MCF 10A (cell line): ENCODE measurements at regions not wholly inside any gene's neighbourhood (a gene's known extent, or its start where the extent isn't known, plus 50 kb on each side); places are given as distances from the start of the nearest gene placed in this dataset.

Source experiments
- BruUV-seq: library from RNA; stranded (reverse); fragments of 400-500 nt; replicated peaks from 2 replicates; lab custom pipeline; 2021; lab: Mats Ljungman, UMichigan
- CTCF ChIA-PET: fragments of 300-600 bp; sonication (Branson Sonifier 250); formaldehyde crosslinking; extraction: SDS; loops from one replicate; lab custom pipeline; 2021; ENCODE audit warnings: antibody characterized with exemption, inconsistent platforms; lab: Yijun Ruan, JAX
- POLR2A ChIA-PET: fragments of 300-600, 350-650 bp; sonication (Branson Sonifier 250); formaldehyde crosslinking; extraction: SDS; loops from one replicate; lab custom pipeline; 2020; ENCODE audit warnings: antibody characterized with exemption, inconsistent platforms; lab: Yijun Ruan, JAX
- DNase-seq: peaks from one replicate; pipeline ENCODE4 v3.0.0-alpha.2; 2018; ENCODE audit not compliant: unreplicated experiment
- H3K27ac Mint-ChIP-seq: one replicate; pipeline ENCODE4 v1.8.0; 2022; ENCODE audit warnings: mild to moderate bottlenecking, low read depth, mixed read lengths; ENCODE audit not compliant: unreplicated experiment
- H3K27me3 Mint-ChIP-seq: one replicate; pipeline ENCODE4 v1.8.0; 2022; ENCODE audit warnings: mixed read lengths; ENCODE audit not compliant: insufficient read depth, unreplicated experiment
- H3K36me3 Mint-ChIP-seq: one replicate; pipeline ENCODE4 v1.8.0; 2022; ENCODE audit warnings: mild to moderate bottlenecking, moderate library complexity, mixed read lengths; ENCODE audit not compliant: insufficient read depth, unreplicated experiment
- H3K4me1 Mint-ChIP-seq: one replicate; pipeline ENCODE4 v1.8.0; 2022; ENCODE audit warnings: mixed read lengths; ENCODE audit not compliant: insufficient read depth, unreplicated experiment
- H3K4me3 Mint-ChIP-seq: one replicate; pipeline ENCODE4 v1.8.0; 2022; ENCODE audit warnings: mild to moderate bottlenecking, moderate library complexity, mixed read lengths; ENCODE audit not compliant: unreplicated experiment
- H3K9me3 Mint-ChIP-seq: one replicate; pipeline ENCODE4 v1.8.0; 2022; ENCODE audit warnings: mixed read lengths; ENCODE audit not compliant: unreplicated experiment
- intact Hi-C: fragments of 100-400 bp; cut with micrococcal nuclease; formaldehyde crosslinking; loops from 2 replicates; pipeline ENCODE4 v1.14.1; 2022
- TF ChIP-seq, protein P1 (sequence below): fragments of 200-600 bp; IDR thresholded peaks from one replicate; pipeline ENCODE4 v1.8.0; 2022; ENCODE audit warnings: antibody characterized with exemption, mild to moderate bottlenecking; ENCODE audit not compliant: unreplicated experiment

DNA sequence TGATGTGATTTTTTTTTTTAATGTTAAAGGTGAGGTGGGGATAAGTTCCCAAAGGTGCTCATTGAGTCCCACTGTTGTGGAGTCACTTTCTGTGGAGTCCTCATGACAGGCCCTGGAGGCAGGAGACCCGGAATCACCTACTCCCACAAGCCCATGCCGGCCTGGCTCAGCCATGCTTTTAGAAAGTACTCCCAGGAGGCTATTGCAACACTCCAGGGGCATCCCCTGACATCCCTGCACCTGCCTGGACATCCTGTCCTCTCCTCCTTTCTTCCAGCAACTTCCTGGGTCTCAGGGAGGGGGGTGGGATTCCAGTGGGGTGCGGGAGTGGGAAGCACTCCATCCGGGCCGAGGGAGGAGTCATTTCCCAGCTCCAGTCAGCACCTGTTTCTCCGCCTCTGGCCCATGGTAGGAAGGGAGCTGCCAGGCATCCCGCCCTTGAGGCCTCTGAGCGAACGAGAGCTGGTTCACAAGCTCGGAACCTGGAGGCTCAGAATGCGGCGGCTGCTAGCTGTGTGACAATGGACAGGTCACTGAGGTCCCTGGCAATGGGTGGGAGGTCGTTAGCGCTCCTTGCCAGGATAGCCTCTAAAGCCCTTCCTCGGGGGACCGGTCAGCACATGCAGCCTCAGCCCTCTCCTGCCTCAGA, 163.9 kb upstream of the ID2 start:
- no peaks in the 10 kb centered on the region for H3K4me1 Mint-ChIP-seq
- CTCF ChIA-PET = no interaction called here

DNA sequence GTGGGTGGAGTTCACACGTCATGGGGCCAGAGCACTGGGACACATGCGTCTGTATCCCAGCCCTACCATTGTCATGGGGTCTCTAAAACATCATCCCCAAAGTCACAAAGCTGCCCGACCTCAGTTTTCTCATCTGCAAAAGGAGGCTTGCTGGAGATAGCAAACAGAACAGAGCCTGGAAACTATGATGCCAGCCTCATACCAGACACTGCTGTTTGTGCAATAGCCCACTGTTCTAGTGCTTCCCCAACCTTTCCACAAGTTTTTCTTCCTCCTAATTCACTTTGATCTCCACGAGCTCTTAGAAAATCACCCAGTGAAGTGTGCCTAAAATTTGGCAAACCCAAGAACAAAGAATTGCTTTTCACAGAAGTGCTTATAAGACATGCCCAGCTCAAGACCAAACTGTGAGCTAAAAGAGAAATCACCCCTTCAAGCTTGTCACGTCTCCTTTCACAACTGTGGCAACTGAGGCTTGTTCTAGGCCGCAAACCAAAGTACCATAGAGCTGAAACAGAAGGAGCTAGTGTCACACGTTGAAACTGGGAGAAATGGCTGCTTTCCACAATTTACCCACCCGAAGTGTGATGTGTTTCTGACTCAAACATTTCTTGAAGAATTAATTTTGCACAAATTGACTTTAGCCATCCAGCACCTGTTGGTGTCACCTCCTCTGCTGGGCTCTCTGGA, 162.7 kb upstream of the ID2 start:
- no TSS peak for BruUV-seq
- POLR2A ChIA-PET = interaction anchor here (0.7 kb wide), 1 partner anchor 814 kb away, joined by 3 read pairs; no protein-coding TSS in a partner anchor
- Mint-ChIP-seq H3K27me3 (no peaks in the 10 kb centered on the region), H3K9me3 (peaks cover 24% of the 10 kb centered on the region), H3K4me3 (no peak overlapping the region), H3K4me1 (no peaks in the 10 kb centered on the region), H3K27ac (no peak overlapping the region), H3K36me3 (no peaks in the 10 kb centered on the region)
- TF ChIP-seq, protein P1, sequence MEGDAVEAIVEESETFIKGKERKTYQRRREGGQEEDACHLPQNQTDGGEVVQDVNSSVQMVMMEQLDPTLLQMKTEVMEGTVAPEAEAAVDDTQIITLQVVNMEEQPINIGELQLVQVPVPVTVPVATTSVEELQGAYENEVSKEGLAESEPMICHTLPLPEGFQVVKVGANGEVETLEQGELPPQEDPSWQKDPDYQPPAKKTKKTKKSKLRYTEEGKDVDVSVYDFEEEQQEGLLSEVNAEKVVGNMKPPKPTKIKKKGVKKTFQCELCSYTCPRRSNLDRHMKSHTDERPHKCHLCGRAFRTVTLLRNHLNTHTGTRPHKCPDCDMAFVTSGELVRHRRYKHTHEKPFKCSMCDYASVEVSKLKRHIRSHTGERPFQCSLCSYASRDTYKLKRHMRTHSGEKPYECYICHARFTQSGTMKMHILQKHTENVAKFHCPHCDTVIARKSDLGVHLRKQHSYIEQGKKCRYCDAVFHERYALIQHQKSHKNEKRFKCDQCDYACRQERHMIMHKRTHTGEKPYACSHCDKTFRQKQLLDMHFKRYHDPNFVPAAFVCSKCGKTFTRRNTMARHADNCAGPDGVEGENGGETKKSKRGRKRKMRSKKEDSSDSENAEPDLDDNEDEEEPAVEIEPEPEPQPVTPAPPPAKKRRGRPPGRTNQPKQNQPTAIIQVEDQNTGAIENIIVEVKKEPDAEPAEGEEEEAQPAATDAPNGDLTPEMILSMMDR = no peak
- CTCF ChIA-PET = interaction anchor here (1.2 kb wide), 1 partner anchor 10 kb away, joined by 4 read pairs; no protein-coding TSS in a partner anchor
- intact Hi-C loops = no loop called here
- no peak for DNase-seq

More for the DNA sequence above, 163.9 kb upstream of the ID2 start:
- intact Hi-C loops = no loop called here
- TF ChIP-seq, protein P1 = no peak
- peak; percentile 34 for DNase-seq
- BruUV-seq = no TSS peak
- peaks cover 26% of the 10 kb centered on the region for H3K9me3 Mint-ChIP-seq
- H3K36me3 Mint-ChIP-seq = no peaks in the 10 kb centered on the region
- no peaks in the 10 kb centered on the region for H3K27me3 Mint-ChIP-seq
- no peak overlapping the region for H3K27ac Mint-ChIP-seq
- no peak overlapping the region for H3K4me3 Mint-ChIP-seq
- POLR2A ChIA-PET = no interaction called here

DNA sequence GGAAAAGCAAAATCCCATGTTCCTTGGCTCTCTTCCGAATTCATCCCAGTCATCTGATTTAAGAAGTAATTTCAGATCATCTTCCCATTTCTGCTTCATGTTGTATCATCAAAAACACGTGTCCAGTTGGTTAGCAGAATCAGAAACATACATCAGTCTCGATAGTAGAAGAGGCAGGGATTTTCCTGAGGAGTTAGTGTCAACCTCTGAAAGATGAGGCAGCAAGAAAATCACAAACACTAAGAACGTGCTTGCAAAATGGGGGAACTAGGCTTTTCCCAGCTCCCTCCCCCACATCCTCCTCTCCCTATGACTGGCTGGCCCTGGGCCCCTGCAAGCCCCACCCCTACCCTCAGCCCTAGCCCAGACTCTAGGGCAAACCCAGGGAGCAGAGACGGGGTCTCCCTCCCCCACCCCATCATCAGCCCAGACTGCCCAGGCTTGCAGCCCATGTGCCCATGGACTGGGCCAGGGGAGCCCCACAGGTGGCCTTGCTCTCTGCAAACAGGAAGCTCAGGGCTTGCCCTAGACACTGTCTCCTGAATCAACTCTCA, 161.0 kb upstream of the ID2 start:
- DNase-seq = no peak
- no TSS peak for BruUV-seq
- no peak overlapping the region for H3K4me3 Mint-ChIP-seq
- CTCF ChIA-PET = interaction anchor here (0.6 to 1.2 kb wide), 3 partner anchors 12 to 160 kb away, joined by 3 to 4 read pairs (median 4); no protein-coding TSS in a partner anchor
- H3K4me1 Mint-ChIP-seq = no peaks in the 10 kb centered on the region
- no peaks in the 10 kb centered on the region for H3K27me3 Mint-ChIP-seq
- TF ChIP-seq, protein P1 = no peak
- POLR2A ChIA-PET = no interaction called here
- intact Hi-C loops = no loop called here
- H3K9me3 Mint-ChIP-seq = peaks cover 17% of the 10 kb centered on the region
- H3K36me3 Mint-ChIP-seq = no peaks in the 10 kb centered on the region
- H3K27ac Mint-ChIP-seq = no peak overlapping the region

GRCh38 chr2:8522687-8523086, 159.2 kb upstream of the ID2 start:
- intact Hi-C loops = no loop called here
- DNase-seq = no peak
- BruUV-seq = no TSS peak
- TF ChIP-seq, protein P1 = no peak
- H3K9me3 Mint-ChIP-seq = peaks cover 10% of the 10 kb centered on the region
- no peaks in the 10 kb centered on the region for H3K4me1 Mint-ChIP-seq
- no peaks in the 10 kb centered on the region for H3K27me3 Mint-ChIP-seq
- no peaks in the 10 kb centered on the region for H3K36me3 Mint-ChIP-seq
- H3K27ac Mint-ChIP-seq = no peak overlapping the region
- no peak overlapping the region for H3K4me3 Mint-ChIP-seq
- ChIA-PET CTCF (interaction anchor here (0.7 kb wide), 1 partner anchor 10 kb away, joined by 3 read pairs; no protein-coding TSS in a partner anchor), POLR2A (no interaction called here)
